HEK293 (cell line): ENCODE measurements at regions not wholly inside any gene's neighbourhood (a gene's known extent, or its start where the extent isn't known, plus 50 kb on each side); places are given as distances from the start of the nearest gene placed in this dataset.

ENCODE experiments used
- CTCF ChIP-seq: fragments of 450-650 bp; formaldehyde crosslinking; IDR thresholded peaks from 2 replicates; pipeline ENCODE4 v1.5.1; 2016; ENCODE audit warnings: missing biosample characterization, missing genetic modification characterization
- REST ChIP-seq: fragments of 450-650 bp; formaldehyde crosslinking; IDR thresholded peaks from 2 replicates; pipeline ENCODE4 v1.5.1; 2016; ENCODE audit warnings: missing biosample characterization, missing genetic modification characterization
- SP2 ChIP-seq: fragments of 450-650 bp; formaldehyde crosslinking; IDR thresholded peaks from 2 replicates; pipeline ENCODE4 v1.5.1; 2016; ENCODE audit warnings: missing biosample characterization, missing genetic modification characterization
- ZBTB7A ChIP-seq: fragments of 450-650 bp; formaldehyde crosslinking; IDR thresholded peaks from 2 replicates; pipeline ENCODE4 v1.5.1; 2016; ENCODE audit warnings: low read depth, missing biosample characterization, missing genetic modification characterization
- ZBTB8A ChIP-seq: fragments of 450-650 bp; formaldehyde crosslinking; IDR thresholded peaks from 2 replicates; pipeline ENCODE4 v1.5.1; 2016; ENCODE audit warnings: missing biosample characterization, missing genetic modification characterization
- ZNF341 ChIP-seq: fragments of 450-650 bp; formaldehyde crosslinking; IDR thresholded peaks from 2 replicates; pipeline ENCODE4; 2016; ENCODE audit warnings: low read depth, missing biosample characterization, missing genetic modification characterization
- ZNF707 ChIP-seq: fragments of 450-650 bp; formaldehyde crosslinking; IDR thresholded peaks from 2 replicates; pipeline ENCODE4 v1.5.1; 2016; ENCODE audit warnings: missing biosample characterization, missing genetic modification characterization
- TF ChIP-seq, protein P1 (sequence below): fragments of 450-650 bp; formaldehyde crosslinking; IDR thresholded peaks from 2 replicates; pipeline ENCODE4 v1.5.1; 2016; ENCODE audit warnings: missing biosample characterization, missing genetic modification characterization

DNA sequence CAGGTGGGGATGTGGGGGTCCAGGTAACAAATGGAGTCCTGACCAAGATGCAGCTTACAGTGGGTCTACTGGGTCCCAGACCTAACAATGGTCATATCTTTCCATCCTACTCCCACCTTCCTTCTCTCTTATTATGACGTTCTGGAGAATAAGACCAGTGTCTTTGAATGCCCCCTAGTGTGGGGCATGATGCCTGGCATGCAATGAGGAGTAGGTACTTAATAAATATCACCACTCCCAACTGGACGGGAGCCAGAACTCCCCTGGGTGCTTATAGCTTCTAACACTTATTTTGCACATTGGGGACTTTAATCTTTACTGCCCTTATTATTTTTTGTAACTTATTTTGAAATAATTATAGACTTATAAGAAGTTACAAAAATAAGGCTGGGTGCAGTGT lies 98.2 kb downstream of the NDFIP1 start:
- TF ChIP-seq CTCF (no peak), ZNF341 (tag by site-specific recombination) (no peak), SP2 (tag by site-specific recombination) (no peak), REST (tag by site-specific recombination) (no peak), ZBTB7A (no peak), ZBTB8A (no peak), ZNF707 (no peak)
- TF ChIP-seq, protein P1, sequence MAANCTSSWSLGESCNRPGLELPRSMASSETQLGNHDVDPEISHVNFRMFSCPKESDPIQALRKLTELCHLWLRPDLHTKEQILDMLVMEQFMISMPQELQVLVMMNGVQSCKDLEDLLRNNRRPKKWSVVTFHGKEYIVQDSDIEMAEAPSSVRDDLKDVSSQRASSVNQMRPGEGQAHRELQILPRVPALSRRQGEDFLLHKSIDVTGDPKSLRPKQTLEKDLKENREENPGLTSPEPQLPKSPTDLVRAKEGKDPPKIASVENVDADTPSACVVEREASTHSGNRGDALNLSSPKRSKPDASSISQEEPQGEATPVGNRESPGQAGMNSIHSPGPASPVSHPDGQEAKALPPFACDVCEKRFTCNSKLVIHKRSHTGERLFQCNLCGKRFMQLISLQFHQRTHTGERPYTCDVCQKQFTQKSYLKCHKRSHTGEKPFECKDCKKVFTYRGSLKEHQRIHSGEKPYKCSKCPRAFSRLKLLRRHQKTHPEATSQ (tag by site-specific recombination), result no peak
